Coronary artery (tissue), 2 donors: ENCODE measurements at regions not wholly inside any gene's neighbourhood (a gene's known extent, or its start where the extent isn't known, plus 50 kb on each side); places are given as distances from the start of the nearest gene placed in this dataset.

Experiments used
- DNase-seq: peaks from one replicate; pipeline ENCODE4 v3.0.0-alpha.2; 2017; ENCODE audit warnings: low spot score
- H3K27ac ChIP-seq, 2 donors: fragments of 200-600 bp; sonication (generic); one replicate each; pipeline ENCODE4 v1.5.1; 2016 to 2019
- H3K4me3 ChIP-seq: fragments of 200-600 bp; sonication (generic); 2 replicates; pipeline ENCODE4 v1.5.1; 2016; ENCODE audit warnings: mild to moderate bottlenecking, moderate library complexity
- CTCF ChIP-seq: fragments of 200-600 bp; sonication (generic); IDR thresholded peaks from one replicate; pipeline ENCODE4 v1.5.1; 2019; ENCODE audit warnings: antibody characterized with exemption

GRCh38 chr1:238980053-238980452 lies 406.3 kb upstream of the CHRM3 start:
- H3K4me3 ChIP-seq = no peak overlapping the region
- H3K27ac ChIP-seq = no peak overlapping the region
- no peak for TF ChIP-seq CTCF
- no peak for DNase-seq

- H3K27ac ChIP-seq = no peak overlapping the region
- no peak for TF ChIP-seq CTCF
- H3K4me3 ChIP-seq = no peak overlapping the region
- DNase-seq = no peak
Measured at GRCh38 chr1:238964631-238965030, 421.7 kb upstream of the CHRM3 start.

GRCh38 chr1:238962941-238963340 lies 423.4 kb upstream of the CHRM3 start:
- DNase-seq = no peak
- H3K27ac ChIP-seq = no peak overlapping the region
- H3K4me3 ChIP-seq = no peak overlapping the region
- no peak for TF ChIP-seq CTCF

GRCh38 chr1:238961790-238962189 lies 424.6 kb upstream of the CHRM3 start:
- no peak overlapping the region for H3K4me3 ChIP-seq
- DNase-seq = no peak
- no peak for TF ChIP-seq CTCF
- H3K27ac ChIP-seq = no peak overlapping the region

GRCh38 chr1:238960071-238960470 lies 426.3 kb upstream of the CHRM3 start:
- DNase-seq = no peak
- no peak overlapping the region for H3K4me3 ChIP-seq
- H3K27ac ChIP-seq = no peak overlapping the region
- TF ChIP-seq CTCF = no peak

GRCh38 chr1:238955934-238956333 lies 430.4 kb upstream of the CHRM3 start:
- no peak for TF ChIP-seq CTCF
- no peak for DNase-seq
- no peak overlapping the region for H3K27ac ChIP-seq
- no peak overlapping the region for H3K4me3 ChIP-seq

GRCh38 chr1:238954865-238955264 lies 431.5 kb upstream of the CHRM3 start:
- DNase-seq = no peak
- TF ChIP-seq CTCF = no peak
- H3K27ac ChIP-seq = no peak overlapping the region
- no peak overlapping the region for H3K4me3 ChIP-seq
